Ramos (cell line): ENCODE measurements at regions not wholly inside any gene's neighbourhood (a gene's known extent, or its start where the extent isn't known, plus 50 kb on each side); places are given as distances from the start of the nearest gene placed in this dataset.
"Not testable (repeated sequence)": the region's sequence is repeated elsewhere in the genome, so short reads cannot be mapped to it uniquely, and the experiment has no call there.

Experiments
- in situ Hi-C: fragments of 300-500 bp; cut with MboI; formaldehyde crosslinking; loops from one replicate; pipeline ENCODE4 v1.14.3; 2022; ENCODE audit warnings: low sequenced_read_pairs; ENCODE audit not compliant: unreplicated experiment

GRCh38 chr11:29271616-29272015 lies 745.2 kb downstream of the KCNA4 start:
- in situ Hi-C loops = no loop called here

DNA sequence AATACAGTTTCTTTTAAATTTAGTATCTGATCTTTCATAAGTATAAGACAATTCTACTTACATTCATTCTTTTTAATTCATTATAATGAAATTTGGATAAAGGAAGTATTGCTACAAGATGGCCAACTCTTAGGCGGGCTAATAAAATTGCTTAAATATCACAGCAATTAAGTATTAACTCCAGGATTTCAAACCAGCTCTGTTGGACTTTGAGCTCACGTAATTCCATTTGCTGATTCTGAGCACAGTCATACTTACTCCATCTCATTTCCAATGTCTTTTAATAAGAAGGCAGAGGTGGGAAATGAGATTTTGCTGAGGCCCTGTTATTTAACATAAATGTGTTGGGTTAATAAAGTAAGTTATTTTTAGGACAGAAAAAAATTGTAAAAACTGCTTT lies 748.1 kb downstream of the KCNA4 start:
- in situ Hi-C loops = no loop called here

DNA sequence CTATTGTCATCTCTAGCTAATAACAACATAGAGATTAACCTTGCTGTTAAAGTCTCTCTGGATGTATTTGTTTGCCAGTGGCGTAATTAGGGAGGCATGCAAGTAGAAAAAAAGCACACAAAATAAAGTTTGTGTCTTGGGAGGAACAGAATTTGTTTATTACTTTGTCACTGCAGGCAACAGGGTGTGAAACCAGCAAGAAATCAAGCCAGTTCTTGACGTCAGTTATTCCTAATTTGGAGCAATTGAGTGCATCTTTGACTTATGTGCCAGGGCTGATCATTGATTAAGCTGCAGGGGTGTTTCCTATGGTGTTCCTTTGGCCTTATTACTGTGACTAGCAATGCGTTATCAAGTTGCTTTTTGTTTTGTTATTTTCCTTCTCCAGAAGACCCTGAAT lies 751.0 kb downstream of the KCNA4 start:
- in situ Hi-C loops = no loop called here

- in situ Hi-C loops = no loop called here
These were observed 751.4 kb downstream of the KCNA4 start for GRCh38 chr11:29265381-29265780.

DNA sequence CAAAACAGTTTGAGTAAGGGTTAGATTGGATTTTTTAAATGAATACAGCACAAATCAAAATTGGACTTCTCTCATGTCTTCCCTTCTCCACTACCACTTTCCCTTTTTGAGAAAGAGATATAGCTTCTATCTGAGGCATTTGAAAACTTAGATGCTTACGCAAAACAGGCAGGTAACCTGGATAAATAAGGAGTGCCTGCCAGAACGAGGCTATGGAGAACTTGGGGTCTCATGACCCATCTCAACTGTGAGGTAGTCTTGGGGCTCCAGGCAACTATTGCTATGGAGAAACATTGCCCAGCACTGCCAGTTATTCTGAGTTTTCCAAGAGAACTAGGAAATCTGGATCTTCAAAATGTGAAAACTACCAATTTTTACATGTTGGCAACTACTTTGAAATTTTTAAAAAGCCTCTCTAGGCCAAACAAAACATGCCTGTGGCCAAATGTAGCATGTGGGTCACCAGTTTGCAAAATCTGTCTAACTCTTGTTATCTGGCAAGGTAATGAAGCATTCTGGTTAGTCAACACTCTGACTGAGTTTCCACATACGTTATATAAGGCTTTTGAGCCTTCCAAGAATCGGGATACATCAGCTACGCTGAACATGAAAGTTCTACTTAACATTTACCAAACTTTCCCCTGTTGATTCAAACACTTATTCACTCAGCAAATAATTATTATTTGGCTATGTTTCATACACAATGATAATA lies 752.7 kb downstream of the KCNA4 start:
- in situ Hi-C loops = no loop called here

- in situ Hi-C loops = no loop called here
These were observed 755.0 kb downstream of the KCNA4 start for GRCh38 chr11:29261831-29262230.

DNA sequence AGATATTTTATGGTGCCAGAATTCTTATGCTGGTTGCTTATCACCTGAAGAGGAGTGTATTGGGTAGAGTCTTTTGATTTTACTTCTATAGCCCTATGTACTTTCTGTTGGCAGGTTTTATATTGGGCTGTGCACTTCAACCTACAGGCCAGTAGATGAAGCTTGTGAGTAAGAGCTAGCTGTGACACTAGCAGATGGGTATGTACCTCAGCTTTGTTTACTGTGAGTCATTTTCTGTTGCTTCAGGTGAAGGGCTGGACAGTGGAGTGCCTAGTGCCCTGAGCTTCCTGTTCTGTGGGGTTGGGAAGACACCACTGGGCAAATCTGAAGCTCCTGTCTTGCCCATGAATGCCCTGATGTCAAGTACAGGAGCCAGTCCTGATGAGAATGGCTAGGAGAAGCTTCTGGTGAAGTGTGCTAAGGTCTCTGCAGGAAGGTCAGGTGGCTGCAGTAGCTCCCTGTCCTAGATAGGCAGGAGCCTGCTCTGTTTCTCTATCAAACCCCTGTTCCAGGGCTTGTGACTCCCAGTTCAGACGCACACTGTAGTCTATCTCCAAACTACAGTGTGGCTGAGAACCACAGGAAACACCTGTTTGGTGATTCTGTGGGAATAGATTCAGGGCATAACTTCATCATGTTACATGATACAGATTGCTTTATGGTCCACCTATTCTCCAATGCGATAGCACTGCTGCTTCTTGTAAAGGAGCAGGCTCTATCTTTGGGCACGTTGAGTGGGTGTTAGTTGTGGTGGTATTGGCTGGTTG lies 755.7 kb downstream of the KCNA4 start:
- in situ Hi-C loops = no loop called here

DNA sequence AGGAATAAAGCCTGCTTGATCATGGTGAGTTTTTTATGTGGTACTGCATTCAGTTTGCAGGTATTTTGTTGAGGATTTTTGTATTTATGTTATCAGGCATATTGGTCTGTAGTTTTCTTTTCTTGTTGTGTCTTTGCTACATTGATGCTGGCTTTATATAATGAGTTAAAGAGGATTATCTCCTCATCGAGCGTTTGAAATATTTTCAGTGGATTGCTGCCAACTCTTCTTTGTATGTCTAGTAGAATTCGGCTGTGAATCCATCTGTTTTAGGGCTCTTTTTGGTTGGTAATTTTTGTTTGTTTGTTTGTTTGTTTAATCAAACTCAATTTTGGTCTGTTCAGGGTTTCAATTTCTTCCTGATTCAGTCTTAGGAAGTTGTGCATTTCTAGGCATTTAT lies 758.4 kb downstream of the KCNA4 start:
- in situ Hi-C loops = no loop called here

- in situ Hi-C loops = no loop called here
These were observed 760.2 kb downstream of the KCNA4 start for GRCh38 chr11:29256580-29256979.

DNA sequence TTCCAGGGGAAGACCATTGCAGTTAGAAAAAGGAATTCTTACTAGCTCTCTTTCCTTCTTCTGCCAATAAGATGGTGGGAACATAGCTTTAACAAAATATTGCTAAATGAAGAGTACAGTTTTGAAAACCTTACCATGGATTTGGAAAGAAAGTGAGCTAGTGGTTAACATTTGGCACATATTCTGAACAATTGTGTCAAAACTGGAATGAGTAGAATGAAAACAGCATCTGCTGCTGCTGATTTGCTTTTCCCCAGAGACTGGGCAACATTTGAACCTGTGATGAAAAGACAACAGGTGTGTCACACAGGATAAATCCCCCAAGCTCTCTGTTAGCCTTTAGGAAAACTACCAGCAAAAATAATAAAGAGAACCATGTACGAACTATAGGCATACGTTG lies 761.4 kb downstream of the KCNA4 start:
- in situ Hi-C loops = no loop called here

GRCh38 chr11:29251738-29252137 lies 765.1 kb downstream of the KCNA4 start:
- in situ Hi-C loops = no loop called here

GRCh38 chr11:29249713-29250112 lies 767.1 kb downstream of the KCNA4 start:
- in situ Hi-C loops = no loop called here

- in situ Hi-C loops = no loop called here
These were observed 772.5 kb downstream of the KCNA4 start for GRCh38 chr11:29244355-29244754.

- in situ Hi-C loops = no loop called here
These were observed 773.2 kb downstream of the KCNA4 start for GRCh38 chr11:29243616-29244015.

DNA sequence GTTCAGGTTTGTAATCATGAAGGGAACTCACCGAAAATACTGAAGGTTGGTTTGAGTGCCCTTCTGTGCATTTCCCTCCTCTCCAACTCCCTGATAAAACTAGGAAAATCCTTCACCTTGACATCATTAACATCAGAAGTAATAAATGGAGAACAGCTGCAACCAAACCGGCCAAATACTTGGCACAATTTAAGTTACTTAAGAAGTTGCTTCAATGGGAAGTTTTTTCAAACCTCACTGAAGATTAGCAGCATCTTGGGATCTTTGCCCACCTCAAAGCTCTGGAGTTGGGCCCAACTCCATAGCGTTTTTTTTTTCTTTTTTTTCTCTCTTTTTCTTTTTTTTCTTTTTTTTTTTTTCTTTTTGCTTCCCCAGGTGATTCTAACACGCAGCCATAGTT lies 784.8 kb downstream of the KCNA4 start:
- in situ Hi-C loops = no loop called here

DNA sequence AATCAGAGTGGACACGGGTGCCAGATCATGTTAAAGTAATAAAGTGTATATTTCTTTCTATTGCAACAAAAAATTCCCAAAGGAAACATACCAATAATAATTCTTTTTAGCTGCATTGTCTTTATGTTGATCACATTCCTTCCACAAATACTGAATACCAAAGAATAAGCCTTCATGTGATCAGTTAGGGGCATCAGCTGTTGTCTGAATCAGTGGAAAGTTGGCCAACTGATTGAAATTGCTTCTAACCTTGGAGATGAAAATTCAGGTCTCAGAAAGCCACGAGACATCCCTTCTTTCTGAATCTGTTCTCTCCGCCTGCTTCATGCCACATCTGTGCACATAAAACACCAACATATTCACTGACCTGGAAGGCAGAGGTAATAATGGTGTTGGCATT lies 785.2 kb downstream of the KCNA4 start:
- in situ Hi-C loops = no loop called here

DNA sequence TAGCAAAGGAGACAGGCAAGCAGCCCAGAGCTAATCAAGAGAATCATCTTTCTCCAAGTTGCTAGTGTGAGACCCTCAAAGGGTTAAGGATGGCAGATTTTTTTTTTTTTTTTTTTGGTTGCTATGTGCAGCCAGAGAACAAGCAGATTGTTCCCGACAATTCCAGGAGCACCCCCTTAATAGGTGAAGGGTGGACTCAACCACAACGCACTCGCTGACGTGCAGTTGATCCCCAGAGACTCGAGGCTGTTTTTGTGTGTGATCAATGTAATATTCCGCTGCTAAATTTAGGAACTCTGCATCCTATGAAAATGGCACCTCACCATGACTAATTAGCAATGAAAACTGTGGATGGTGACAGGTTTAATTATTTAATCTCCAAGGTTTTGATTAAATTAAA lies 789.0 kb downstream of the KCNA4 start:
- in situ Hi-C loops = no loop called here

DNA sequence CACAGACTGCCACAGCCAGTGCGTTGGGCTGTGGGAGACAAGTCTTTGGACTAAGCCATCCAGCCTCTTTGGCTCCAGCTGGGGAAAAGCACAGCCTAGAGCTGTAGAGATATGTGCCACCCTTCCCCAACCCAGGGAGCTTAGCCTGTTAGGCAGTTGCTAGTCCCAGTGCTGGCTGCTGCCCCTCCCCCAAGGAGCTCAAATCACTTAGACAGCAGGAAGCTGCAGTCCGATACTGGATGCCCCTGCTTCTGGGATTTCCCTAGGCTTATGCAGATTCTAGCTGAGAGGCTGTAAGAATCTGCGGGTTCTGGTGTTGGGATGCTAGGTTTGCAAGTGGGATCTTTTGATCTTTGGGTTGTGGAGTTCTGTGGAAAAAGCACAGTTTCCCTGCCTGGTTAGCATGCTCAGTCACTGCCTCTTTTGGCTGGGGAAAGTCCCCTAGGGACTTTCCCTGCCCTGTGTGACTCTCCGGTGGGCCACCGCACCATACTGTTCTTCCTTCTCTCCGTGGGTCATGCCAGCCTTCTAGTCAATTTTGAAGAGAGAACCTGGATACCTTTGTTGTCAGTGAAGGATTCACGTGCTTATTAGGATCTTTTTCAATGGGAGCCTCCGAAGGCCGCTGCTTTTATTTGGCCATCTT lies 792.0 kb downstream of the KCNA4 start:
- in situ Hi-C loops = no loop called here

DNA sequence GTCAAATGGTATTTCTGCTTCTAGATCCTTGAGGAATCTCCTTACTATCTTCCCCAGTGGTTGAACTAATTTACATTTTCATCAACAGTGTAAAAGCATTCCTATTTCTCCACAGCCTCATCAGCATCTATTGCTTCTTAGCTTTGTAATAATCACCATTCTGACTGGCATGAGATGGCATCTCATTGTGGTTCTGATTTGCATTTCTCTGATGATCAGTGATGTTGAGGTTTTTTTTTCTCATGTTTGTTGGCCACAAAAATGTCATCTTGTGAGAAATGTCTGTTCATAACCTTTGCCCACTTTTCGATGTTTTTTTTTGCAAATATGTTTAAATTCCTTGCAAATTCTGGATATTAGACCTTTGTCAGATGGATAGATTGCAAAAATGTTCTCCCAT lies 797.3 kb downstream of the KCNA4 start:
- in situ Hi-C loops = not testable (repeated sequence)

DNA sequence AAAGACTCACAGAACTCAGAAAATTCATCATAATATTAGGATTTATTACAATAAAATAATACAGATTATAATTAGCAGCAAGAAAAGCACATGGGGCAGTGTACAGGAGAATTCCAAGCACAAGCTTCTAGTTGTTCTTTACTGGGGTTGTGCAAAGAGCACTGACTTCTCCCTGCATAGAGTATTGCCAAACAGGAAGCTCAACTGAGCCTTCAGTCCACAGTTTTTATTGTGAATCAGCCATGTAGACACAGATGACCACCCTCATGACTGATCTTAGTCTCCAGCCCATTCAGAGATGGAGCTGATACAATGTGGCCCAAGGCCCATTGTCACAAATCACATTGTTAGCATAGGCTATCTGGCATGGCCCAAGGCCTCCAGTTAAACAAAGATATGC lies 798.9 kb downstream of the KCNA4 start:
- in situ Hi-C loops = no loop called here

- in situ Hi-C loops = no loop called here
These were observed 802.0 kb downstream of the KCNA4 start for GRCh38 chr11:29214833-29215232.
